H1 (cell line): ENCODE measurements at regions not wholly inside any gene's neighbourhood (a gene's known extent, or its start where the extent isn't known, plus 50 kb on each side); places are given as distances from the start of the nearest gene placed in this dataset.

Experiments
- BCL11A ChIP-seq, 2 experiments: IDR thresholded peaks; one replicate each; pipeline ENCODE4 v1.6.1; 2011; ENCODE audit warnings: low read depth in 2 of 2, low read length in 2 of 2, mild to moderate bottlenecking in 2 of 2
- CTCF ChIP-seq, 3 experiments: IDR thresholded peaks; 1 replicate in 2 of 3; 2 replicates in 1 of 3; pipeline versions ENCODE4 v1.5.1 to v1.6.1; 2011; ENCODE audit warnings: low read length in 3 of 3, mild to moderate bottlenecking in 3 of 3, inconsistent platforms in 2 of 3, low read depth in 1 of 3, moderate library complexity in 1 of 3; ENCODE audit not compliant: insufficient read depth in 1 of 3; ENCODE audit errors: control extremely low read depth in 1 of 3
- EZH2 ChIP-seq: fragments of 200-600 bp; sonication (generic); IDR thresholded peaks from 2 replicates; pipeline ENCODE4 v1.7.1; 2012; ENCODE audit warnings: low read depth, mild to moderate bottlenecking, moderate library complexity, low read length, inconsistent platforms; ENCODE audit not compliant: severe bottlenecking
- JUND ChIP-seq: IDR thresholded peaks from 2 replicates; pipeline ENCODE4 v1.6.1; 2011; ENCODE audit warnings: mild to moderate bottlenecking, improper control_type of control experiment, low read length
- MAFK ChIP-seq: IDR thresholded peaks from 2 replicates; pipeline ENCODE4 v1.6.1; 2012; ENCODE audit warnings: low read depth, mild to moderate bottlenecking, improper control_type of control experiment, low read length
- MAX ChIP-seq: IDR thresholded peaks from 2 replicates; pipeline ENCODE4 v1.6.1; 2012; ENCODE audit warnings: inconsistent platforms
- NRF1 ChIP-seq: IDR thresholded peaks from 2 replicates; pipeline ENCODE4 v1.6.1; 2011; ENCODE audit warnings: mild to moderate bottlenecking, low read depth, low read length, improper control_type of control experiment
- POLR2A ChIP-seq, 2 experiments: IDR thresholded peaks; 1 replicate in 1 of 2; 2 replicates in 1 of 2; pipeline ENCODE4 v1.6.1; 2011; ENCODE audit warnings: low read depth in 2 of 2, low read length in 2 of 2, mild to moderate bottlenecking in 2 of 2; ENCODE audit errors: control extremely low read depth in 1 of 2
- POLR2AphosphoS5 ChIP-seq: IDR thresholded peaks from 2 replicates; pipeline ENCODE4 v1.6.1; 2011; ENCODE audit warnings: low read depth, low read length
- RAD21 ChIP-seq, 2 experiments: IDR thresholded peaks in 1 of 2; conservative IDR thresholded peaks in 1 of 2; 2 replicates each; pipeline ENCODE4 v1.6.1; 2011; ENCODE audit warnings: low read depth in 2 of 2, low read length in 2 of 2, improper control_type of control experiment in 1 of 2, inconsistent platforms in 1 of 2, mild to moderate bottlenecking in 1 of 2, moderate library complexity in 1 of 2
- SP2 ChIP-seq: IDR thresholded peaks from 2 replicates; pipeline ENCODE4 v1.6.1; 2012; ENCODE audit warnings: mild to moderate bottlenecking, low read length, inconsistent platforms
- SP4 ChIP-seq: IDR thresholded peaks from 2 replicates; pipeline ENCODE4 v1.6.1; 2012; ENCODE audit warnings: low read length, inconsistent platforms
- TEAD4 ChIP-seq: IDR thresholded peaks from 2 replicates; pipeline ENCODE4 v1.6.1; 2012; ENCODE audit warnings: low read depth, low read length, inconsistent platforms, mixed read lengths

- TF ChIP-seq MAFK: no peak
- TF ChIP-seq CTCF (IDR thresholded peaks at IDR 0.05; ENCODE audit: control extremely low read depth in 1 of 3, insufficient read depth in 1 of 3, low read depth in 1 of 3, low read length in 3 of 3): no peak
- no peak for TF ChIP-seq POLR2A (IDR thresholded peaks at IDR 0.05; ENCODE audit: control extremely low read depth in 1 of 2, low read depth in 2 of 2, low read length in 2 of 2)
- no peak for TF ChIP-seq JUND
- TF ChIP-seq NRF1: no peak
- no peak for TF ChIP-seq SP2
- no peak for TF ChIP-seq BCL11A (IDR thresholded peaks at IDR 0.05; ENCODE audit: low read depth in 2 of 2, low read length in 2 of 2)
- TF ChIP-seq EZH2: no peak
- no peak for TF ChIP-seq TEAD4
- no peak for TF ChIP-seq SP4
- no peak for TF ChIP-seq RAD21 (IDR thresholded peaks at IDR 0.05 in 1 of 2, conservative IDR thresholded peaks at IDR 0.05 in 1 of 2; ENCODE audit: low read depth in 2 of 2, low read length in 2 of 2)
- TF ChIP-seq POLR2AphosphoS5: no peak
- TF ChIP-seq MAX: no peak
These were observed 208.4 kb downstream of the RFC3 start for GRCh38 chr13:34026308-34026707.
